GM19328 (cell line): ENCODE measurements at regions not wholly inside any gene's neighbourhood (a gene's known extent, or its start where the extent isn't known, plus 50 kb on each side); places are given as distances from the start of the nearest gene placed in this dataset.
"Not testable (repeated sequence)": the region's sequence is repeated elsewhere in the genome, so short reads cannot be mapped to it uniquely, and the experiment has no call there.

Experiments
- ATAC-seq: cut with Tn5 transposase; IDR thresholded peaks from one replicate; pipeline ENCODE4 v1.9.1; 2021; ENCODE audit warnings: mild to moderate bottlenecking, moderate library complexity; ENCODE audit not compliant: unreplicated experiment

GRCh38 chr6:11307226-11307625 lies 74.8 kb upstream of the NEDD9 start:
- no peak for ATAC-seq

GRCh38 chr6:11304946-11305345 lies 72.5 kb upstream of the NEDD9 start:
- ATAC-seq = no peak

GRCh38 chr6:11299876-11300428 lies 67.5 kb upstream of the NEDD9 start:
- not testable (repeated sequence) for ATAC-seq

DNA sequence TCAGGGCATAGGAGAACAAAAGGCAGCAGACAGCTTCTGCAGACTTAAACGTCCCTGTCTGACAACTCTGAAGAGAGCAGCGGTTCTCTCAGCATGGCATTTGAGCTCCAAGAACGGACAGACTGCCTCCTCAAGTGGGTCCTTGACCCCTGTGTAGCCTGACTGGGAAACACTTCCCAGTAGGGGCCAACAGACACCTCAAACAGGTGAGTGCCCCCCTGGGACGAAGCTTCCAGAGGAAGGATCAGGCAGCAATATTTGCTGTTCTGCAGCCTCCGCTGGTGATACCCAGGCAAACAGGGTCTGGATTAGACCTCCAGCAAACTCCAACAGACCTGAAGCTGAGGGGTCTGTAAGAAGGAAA lies 66.9 kb upstream of the NEDD9 start:
- ATAC-seq = not testable (repeated sequence)

- ATAC-seq = no peak
Measured at GRCh38 chr6:11298651-11299420, 66.4 kb upstream of the NEDD9 start.

- ATAC-seq = no peak
Measured at GRCh38 chr6:11297376-11297729, 64.9 kb upstream of the NEDD9 start.

GRCh38 chr6:11296449-11297375 lies 64.2 kb upstream of the NEDD9 start:
- no peak for ATAC-seq

- no peak for ATAC-seq
Measured at GRCh38 chr6:11295969-11296368, 63.5 kb upstream of the NEDD9 start.

DNA sequence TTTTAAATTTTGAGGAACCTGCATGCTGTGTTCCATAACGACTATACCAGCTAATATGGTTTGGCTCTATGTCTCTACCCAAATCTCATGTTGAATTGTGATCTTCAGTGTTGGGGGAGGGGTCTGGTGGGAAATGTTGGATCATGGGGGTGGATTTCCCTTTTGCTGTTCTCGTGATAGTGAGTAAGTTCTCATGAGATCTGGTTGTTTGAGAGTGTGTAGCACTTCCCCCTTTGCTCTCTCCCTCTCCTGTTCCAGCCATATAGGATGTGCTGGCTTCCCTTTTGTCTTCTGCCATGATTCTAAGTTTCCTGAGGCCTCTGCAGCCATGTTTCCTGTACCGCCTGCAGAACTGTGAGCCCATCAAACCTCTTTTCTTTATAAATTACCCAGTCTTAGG lies 61.8 kb upstream of the NEDD9 start:
- no peak for ATAC-seq

GRCh38 chr6:11292594-11293236 lies 60.2 kb upstream of the NEDD9 start:
- no peak for ATAC-seq

DNA sequence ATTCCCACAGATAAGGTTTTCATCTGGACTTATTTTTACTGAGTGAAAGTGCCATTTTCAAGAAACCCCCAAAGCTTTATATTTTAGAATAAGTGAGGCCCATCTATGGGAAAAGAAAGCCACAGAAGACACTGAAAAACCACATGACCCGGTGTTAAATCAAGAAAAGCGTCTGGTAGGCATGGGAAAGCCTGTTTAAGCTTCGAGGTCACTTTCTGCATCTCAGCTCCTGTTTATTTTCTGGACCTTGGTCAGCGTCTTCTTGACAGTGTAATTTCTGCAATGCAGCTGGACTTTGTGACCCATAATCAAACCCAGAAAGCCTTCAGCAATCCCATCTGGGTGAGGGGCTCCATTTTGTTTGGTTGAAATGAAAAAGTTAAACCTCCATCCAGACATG lies 59.6 kb upstream of the NEDD9 start:
- ATAC-seq = no peak

- ATAC-seq = no peak
Measured at GRCh38 chr6:11291582-11291981, 59.1 kb upstream of the NEDD9 start.

GRCh38 chr6:11290027-11290426 lies 57.6 kb upstream of the NEDD9 start:
- no peak for ATAC-seq

DNA sequence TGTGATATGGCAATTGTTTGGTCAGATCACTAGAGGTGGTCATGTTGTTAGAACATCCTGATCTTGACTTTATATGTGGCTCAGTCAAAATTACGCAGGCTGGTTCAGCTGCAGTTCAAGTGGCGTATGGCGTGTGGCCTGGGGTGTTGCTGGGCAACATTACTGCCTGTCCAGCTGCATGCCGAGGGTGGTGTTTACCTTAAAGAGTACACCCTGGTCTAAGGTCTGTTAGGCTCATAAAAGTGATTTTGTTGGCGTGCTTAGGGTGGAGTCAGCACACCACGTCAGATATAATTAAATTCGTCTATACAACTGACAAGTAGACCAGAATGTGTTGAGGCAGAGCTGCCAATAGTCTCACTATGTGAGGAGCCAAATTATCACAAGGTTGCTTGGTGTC lies 55.6 kb upstream of the NEDD9 start:
- ATAC-seq = no peak

- ATAC-seq = no peak
Measured at GRCh38 chr6:11284996-11285395, 52.5 kb upstream of the NEDD9 start.

DNA sequence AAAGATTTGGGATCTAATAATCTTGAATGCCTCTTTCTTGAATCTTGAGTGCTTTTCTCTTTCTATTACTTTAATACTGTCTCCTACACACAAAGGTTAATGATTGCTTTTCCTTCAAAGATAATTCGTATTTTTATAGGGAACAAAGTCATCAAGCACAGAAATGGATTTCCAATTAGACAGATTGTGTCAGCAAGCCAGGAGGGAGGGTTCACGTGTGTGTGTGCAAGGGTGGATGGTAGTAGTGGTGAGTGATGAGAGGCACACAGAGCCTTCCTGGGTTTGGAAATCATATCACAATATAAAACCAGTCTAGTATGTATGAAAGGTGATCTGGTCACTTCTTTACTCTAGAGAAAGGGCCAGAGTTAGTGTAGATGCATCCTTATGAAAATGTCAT lies 51.2 kb upstream of the NEDD9 start:
- ATAC-seq = no peak

- no peak for ATAC-seq
Measured at GRCh38 chr6:11282875-11283274, 50.4 kb upstream of the NEDD9 start.
